ENCODE measurements at regions not wholly inside any gene's neighbourhood (a gene's known extent, or its start where the extent isn't known, plus 50 kb on each side); places are given as distances from the start of the nearest gene placed in this dataset.
A peak's percentile ranks its signal among the peaks of the same experiment; 100 is the strongest.

GRCh38 chr4:162644346-162644745, 480.5 kb upstream of the FSTL5 start:
- DNase-seq: no peak

DNA sequence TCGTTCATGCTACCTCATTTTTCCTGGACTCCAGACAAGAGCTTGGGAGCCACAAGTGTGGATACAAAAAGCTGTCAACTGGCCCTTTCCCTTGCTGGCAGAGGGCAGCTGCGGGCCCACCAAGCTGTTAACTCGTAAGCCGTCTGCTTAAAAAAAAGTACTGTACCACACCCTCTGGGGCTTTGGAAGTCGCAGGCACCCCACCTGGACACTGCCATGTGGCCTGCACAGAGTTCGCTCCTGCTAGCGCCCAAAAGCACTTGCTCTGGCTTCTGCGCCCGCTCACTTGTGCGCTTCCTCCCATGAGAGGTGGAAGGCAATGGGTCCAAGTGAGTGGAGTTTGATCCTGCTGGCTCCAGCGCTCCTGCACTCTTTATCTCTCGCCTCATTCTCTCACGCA, 476.4 kb upstream of the FSTL5 start:
- no peak for DNase-seq

DNA sequence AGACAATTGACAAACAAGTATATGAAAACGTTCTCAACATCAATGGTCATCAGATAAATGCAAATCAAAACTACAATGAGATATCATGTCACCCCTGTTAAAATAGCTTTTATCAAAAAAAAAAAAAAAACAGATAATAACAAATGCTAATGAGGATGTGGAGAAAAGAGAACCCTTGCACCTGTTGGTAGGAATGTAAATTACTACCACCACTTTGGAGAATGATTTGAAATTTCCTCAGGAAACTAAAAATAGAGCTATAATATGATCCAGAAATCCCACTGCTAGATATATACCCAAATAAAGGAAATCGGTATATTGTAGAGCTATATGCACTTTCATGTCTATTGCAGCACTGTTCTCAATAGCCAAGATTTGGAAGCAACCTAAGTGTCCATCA, 470.6 kb upstream of the FSTL5 start:
- DNase-seq: no peak

GRCh38 chr4:162622664-162623063, 458.9 kb upstream of the FSTL5 start:
- no peak for DNase-seq

DNA sequence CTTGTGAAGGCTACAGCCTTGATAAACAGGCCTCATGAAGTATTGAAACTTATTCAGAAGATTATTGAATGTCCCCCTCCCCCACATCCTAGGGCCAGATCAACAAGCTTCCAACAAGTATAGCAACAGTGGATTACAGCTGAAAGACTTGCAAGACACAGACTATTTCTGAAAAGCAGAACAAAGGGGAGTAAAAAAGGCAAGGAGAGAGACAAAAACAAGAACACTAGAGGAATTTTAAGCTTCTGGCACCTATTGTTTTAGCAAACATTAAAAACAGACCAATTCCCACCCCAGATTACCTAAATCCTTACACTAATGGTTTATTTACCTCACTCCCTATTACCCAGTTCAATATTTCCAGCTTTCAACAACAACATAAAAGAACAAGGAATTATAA, 446.3 kb upstream of the FSTL5 start:
- no peak for DNase-seq

GRCh38 chr4:162586266-162586665, 422.5 kb upstream of the FSTL5 start:
- no peak for DNase-seq

- no peak for DNase-seq
Measured at GRCh38 chr4:162582180-162582579, 418.4 kb upstream of the FSTL5 start.

GRCh38 chr4:162565730-162566129, 401.9 kb upstream of the FSTL5 start:
- no peak for DNase-seq

GRCh38 chr4:162560073-162560472, 396.3 kb upstream of the FSTL5 start:
- DNase-seq: no peak

- DNase-seq: no peak
Measured at GRCh38 chr4:162557516-162558106, 393.8 kb upstream of the FSTL5 start.

GRCh38 chr4:162535121-162535520, 371.3 kb upstream of the FSTL5 start:
- DNase-seq: no peak

DNA sequence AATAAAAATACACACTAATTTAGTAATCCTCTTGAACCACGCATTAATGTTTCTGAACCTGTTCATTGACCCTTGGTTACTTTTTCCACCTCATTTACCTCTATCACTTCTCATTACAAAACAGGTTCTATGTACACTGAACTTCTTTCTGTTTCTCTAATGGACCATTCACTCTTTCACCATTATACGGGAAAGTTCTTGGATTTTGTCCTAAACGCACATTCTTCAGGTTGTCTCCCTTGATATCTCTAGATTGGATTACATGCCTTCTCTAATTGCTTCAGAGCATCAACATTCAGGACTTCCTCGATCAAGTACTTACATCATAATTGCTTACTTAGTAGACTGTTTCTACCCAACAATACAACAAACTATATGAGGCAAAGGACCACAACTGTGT, 359.4 kb upstream of the FSTL5 start:
- no peak for DNase-seq

DNA sequence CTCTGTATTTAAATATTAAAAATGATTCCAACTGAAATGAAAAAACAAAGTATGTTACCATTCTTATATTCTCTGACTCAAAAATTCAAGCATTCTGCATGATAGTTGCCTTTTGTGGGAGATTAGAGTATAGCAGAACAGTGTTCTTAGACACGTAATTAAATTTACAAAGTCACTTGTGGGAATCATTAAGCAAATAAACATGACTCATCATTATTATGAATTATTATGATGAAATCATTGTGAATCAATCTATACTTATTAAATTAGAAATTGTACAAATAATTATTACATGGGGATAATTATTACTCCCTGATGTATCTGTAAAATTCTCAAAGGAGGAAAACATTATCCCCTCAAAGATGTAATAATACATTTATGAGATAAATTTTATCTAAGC, 358.9 kb upstream of the FSTL5 start:
- no peak for DNase-seq

DNA sequence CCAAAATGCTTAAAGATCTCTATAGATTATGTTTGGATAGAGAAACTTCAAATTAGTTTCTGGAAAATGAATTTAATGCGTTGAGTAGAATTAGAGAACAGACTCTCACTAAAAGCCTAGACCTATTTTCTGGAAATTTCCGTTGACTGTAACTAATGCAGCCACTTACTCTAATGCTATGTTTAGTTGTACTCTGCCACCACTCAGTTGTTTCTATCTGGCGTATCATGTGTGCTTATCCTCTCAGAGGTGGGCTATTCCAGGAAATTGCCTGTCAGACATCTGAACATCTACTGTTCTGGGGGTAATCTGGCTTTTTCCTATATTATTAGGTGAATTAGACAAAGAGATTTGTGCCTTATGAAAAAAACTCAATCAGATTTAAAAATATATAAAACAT, 347.1 kb upstream of the FSTL5 start:
- no peak for DNase-seq

DNA sequence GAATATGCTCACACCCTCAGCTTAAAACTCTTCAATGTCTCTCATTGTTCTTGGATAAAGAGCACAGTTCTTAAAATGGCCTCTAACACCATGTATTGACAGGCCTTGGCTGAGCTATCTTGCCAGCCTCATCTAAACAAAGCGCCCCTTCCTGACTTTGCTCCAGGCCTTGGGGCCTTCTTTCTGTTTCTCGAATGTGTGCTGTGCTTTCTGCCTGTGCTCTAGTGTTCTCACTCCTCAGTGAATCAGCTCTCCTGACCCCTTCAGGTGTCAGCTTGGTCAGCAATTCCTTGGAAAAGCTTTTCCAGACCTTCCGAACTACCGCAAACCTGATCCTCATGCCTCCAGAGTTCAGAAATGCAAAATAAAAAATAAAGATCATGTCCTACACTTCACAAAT, 346.3 kb upstream of the FSTL5 start:
- DNase-seq: no peak

DNA sequence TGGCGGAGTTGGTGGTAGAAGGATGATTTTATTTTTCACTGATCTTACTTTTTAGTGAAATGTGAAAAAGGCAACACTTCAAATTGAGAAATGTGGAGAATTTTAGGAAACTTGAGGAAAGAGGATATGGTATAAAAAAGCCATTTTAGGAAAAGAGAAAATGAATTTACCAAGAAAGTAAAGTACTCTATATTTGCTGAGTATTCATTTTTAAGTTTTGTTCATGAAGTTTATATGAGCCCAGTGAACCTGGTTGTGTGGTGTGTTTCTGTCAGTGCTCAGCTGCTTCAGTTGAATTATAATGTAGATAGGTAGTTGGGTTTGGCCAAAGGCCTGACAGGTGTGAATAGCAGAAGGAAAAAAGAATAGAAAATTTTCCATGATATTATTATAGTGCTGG, 345.5 kb upstream of the FSTL5 start:
- no peak for DNase-seq

- DNase-seq: no peak
Measured at GRCh38 chr4:162506253-162506652, 342.5 kb upstream of the FSTL5 start.

GRCh38 chr4:162503868-162504267, 340.1 kb upstream of the FSTL5 start:
- no peak for DNase-seq

DNA sequence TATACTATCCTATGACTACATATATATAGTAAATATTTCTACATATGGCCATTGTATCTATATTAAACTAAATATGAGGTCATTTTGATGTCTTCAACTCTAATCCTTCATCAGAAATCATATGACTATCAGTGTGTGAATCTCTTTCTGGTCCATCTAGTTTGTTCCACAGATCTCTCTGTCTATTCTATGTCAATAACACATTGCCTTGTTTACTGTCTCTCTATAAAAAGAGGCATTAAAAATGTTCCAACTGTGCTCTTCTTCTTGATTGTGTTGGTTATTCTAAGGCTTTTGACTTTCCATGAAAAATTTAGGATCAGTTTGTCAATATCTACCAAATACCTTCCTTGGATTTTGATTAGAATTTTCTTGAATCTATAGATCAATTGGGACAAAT, 338.3 kb upstream of the FSTL5 start:
- DNase-seq: no peak

- no peak for DNase-seq
Measured at GRCh38 chr4:162499478-162499877, 335.7 kb upstream of the FSTL5 start.

DNA sequence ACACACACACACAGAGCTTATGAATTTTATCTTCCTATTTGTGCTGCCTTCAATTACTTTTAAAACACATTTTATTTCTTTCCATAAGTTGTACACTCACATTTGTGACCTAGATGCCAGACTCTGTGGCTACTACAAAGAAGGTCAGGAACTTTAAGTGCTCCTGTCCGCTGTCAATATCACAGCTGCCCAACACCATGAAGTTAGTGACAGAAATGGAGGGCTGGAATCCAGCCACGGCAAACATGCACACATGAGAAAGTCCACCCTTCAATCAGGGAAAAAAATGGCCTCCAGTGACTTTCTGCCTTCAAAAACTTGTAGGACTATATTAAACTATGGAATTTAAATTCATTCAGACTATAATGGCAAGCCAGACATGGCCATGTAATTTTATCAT, 334.4 kb upstream of the FSTL5 start:
- DNase-seq: no peak

DNA sequence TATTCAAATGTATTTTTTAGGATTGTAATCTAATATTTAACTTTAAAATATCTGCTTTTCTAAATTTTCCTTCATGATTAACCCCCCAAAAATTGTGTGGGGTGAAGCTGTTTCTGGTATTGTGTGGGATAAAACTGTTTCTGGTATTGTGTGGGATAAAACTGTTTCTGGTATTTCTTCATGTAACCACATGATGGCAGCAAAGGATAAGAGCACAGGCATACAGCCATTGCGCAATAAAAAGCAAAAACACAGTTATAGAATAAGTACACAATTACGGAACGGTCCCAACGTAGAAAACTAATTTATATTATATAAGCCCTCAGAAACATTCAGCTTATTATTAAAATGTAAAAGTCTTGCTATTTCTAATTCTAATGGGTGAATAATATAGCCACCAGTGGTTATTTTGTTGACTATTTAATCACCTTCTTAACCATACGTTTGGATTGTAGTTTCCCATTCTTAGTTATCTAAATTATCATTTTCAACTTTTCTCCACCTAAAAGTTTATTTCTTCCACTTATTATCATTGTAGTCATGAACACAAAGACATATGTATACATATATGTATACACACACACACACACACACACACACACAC, 333.9 kb upstream of the FSTL5 start:
- DNase-seq: peak; percentile 46

DNA sequence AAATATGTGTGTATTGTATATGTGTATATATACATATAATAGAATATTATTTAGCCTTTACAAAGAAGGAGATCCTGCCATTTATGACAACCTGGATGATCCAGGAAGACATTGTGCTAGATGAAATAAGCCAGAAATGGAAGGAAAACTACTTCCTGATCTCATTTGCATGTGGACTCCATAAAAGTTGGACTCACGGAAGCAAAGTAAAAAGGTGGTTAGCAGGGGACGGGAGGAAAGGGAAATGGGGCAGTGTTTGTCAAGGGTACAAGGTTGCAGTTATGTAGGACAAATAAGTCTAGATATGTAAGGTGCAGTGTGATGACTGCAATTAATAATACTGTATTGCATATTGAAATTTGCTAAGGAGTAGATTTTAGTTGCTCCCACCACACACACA, 331.1 kb upstream of the FSTL5 start:
- DNase-seq: no peak

- no peak for DNase-seq
Measured at GRCh38 chr4:162485486-162485885, 321.7 kb upstream of the FSTL5 start.
